NCI-H526 (cell line): ENCODE measurements at regions not wholly inside any gene's neighbourhood (a gene's known extent, or its start where the extent isn't known, plus 50 kb on each side); places are given as distances from the start of the nearest gene placed in this dataset.
"Not testable (repeated sequence)": the region's sequence is repeated elsewhere in the genome, so short reads cannot be mapped to it uniquely, and the experiment has no call there.

ENCODE experiments used
- DNase-seq, 2 experiments: peaks; one replicate each; lab custom pipeline; 2025; lab: John Stamatoyannopoulos, UW

DNA sequence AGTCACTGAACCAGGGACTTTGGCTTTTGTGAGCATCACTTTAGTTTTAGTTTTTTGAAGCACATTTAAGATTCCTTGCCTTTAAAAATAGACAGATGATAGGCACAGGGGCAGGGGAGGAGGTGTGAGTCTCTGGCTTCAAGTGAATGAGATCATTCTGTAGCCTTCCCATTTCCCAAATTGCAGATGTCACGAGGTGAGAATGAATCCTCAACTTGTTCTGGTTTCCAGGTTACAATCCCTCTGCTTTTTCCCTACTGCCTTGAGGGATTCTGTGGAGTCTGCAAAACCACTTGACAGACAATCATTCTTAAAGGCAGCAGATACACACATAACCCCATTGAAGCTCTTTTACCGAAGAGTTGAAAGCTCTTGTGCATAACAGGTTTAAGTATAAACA, 332.4 kb downstream of the DMAC1 start:
- DNase-seq = no peak

- no peak for DNase-seq
These were observed 337.8 kb downstream of the DMAC1 start for GRCh38 chr9:7461791-7462190.

GRCh38 chr9:7456793-7457530, 342.6 kb downstream of the DMAC1 start:
- no peak for DNase-seq

GRCh38 chr9:7456377-7456776, 343.2 kb downstream of the DMAC1 start:
- no peak for DNase-seq

GRCh38 chr9:7454624-7455023, 345.0 kb downstream of the DMAC1 start:
- DNase-seq = no peak

DNA sequence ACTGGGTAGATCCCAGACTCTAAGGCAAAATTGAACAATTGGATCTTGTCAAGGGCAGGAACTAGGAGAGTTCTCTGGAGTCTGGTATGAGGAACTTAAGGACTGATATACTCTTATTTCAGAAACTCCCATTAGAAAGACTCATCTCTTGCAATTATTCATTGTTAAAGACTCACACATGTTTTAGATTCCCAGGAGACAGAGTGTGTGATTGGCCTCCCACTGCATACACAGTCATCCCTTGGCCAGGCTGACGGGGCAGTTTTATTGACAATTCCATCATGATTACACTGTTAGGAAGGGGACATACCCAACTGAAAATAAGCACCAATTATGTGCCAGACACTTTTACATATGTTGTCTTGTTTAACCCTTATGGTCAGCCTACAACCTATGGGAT, 347.2 kb downstream of the DMAC1 start:
- no peak for DNase-seq

- no peak for DNase-seq
These were observed 348.5 kb downstream of the DMAC1 start for GRCh38 chr9:7451062-7451461.

DNA sequence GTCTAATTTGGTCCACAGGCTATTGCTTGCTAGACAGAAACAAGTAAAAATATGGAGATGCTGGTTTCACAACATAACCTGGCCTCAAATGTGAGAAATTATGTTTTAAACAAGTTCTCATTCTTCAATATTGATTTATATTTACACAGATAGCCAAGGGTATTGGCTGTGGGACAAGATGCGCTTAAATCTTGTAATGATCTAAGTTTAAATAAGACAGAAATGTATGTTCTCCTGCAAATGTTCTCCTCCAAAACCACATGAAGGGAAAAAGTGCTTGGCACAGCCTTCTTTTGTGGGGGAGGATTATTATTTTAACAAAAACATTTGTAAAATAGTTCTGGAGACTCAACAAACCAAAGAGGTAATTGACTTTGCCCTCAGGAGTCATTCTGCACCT, 356.0 kb downstream of the DMAC1 start:
- DNase-seq = no peak

DNA sequence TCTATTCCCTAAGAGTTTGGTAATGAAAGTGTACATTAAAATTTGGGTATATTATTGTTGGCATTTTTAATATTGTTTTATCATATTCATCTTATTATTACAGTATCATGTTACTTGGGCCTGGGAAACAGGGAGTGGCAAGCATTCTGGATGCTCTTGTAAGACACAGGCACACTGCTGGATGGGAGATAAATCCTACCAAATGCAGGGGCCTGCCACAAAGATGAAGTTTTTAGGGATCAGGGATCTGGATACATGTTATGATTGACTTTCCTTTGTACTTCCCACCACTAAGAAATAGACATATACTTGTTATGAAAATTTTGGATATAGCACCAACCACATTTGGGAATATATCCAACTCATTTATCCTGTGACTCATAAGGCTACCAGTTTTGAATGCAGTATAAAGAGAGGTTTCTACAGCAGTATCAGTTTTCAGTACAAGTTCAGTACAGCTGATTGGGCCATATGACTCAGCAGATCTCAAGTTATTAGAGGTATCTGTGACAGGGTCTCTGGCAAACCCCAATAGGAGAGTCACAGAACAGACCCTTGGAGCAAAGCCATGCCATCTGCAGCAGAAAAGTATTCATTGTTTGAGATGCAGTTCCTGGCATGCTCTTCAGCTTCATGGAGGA, 360.1 kb downstream of the DMAC1 start:
- DNase-seq = no peak

- no peak for DNase-seq
These were observed 362.8 kb downstream of the DMAC1 start for GRCh38 chr9:7436754-7437153.

GRCh38 chr9:7433508-7434292, 365.9 kb downstream of the DMAC1 start:
- DNase-seq = no peak

GRCh38 chr9:7432989-7433388, 366.6 kb downstream of the DMAC1 start:
- DNase-seq = no peak

GRCh38 chr9:7417397-7417796, 382.2 kb downstream of the DMAC1 start:
- not testable (repeated sequence) for DNase-seq

DNA sequence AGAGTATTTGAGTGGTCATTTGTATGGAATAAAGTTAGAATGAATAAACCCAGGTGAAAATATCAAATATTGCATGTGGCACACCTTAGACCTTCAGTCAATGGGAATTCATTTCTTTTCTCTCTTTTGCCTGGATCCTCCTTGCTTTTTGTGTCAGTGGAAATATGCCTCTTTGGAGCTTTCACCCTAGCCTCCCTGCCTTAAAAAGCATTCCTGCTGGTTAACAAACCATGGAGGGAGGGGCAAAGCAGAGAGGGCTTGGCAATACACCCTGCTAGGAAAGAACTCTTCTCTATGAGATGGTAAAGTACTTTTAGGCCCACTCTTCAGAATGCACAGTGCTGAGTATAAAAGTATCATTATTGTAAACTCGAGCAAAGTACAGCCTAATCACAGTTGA, 383.7 kb downstream of the DMAC1 start:
- DNase-seq = no peak

DNA sequence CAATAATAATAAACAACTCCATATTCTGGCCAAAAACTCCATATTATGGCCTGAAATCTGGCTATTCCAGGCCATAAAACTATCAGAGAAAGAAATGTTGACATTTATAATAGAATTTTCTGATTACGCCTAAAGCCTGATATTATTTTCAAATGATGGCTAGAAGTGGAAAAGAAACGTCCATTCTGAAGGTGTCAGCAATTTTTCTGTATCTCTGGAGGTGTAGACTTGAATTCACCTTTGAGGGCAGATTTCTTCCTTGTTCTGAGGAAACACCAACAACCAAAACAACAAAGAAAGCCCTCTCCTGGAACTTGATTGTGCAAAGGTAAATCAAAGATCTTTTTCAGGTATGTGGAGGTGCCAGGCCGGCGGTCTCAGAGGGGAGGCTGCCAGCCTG, 390.7 kb downstream of the DMAC1 start:
- no peak for DNase-seq

DNA sequence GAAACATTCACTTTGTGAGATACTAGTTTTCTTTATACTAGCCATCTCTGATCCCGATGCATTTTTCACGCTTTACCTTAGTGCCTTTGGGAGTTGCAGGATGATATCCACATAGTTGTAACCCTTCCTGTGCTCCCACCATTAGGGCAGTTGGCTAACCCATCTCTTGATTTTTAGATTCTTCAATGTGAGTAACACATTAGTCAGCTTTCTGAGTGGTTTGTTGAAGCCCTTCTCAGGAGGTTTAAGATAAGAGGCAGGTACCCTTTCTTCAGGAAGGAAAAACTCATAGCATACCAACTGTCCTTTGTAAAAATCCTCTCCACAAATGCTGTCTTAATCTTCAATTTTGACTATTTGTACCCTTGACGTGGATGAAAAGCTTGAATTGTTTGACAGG, 392.3 kb downstream of the DMAC1 start:
- no peak for DNase-seq

DNA sequence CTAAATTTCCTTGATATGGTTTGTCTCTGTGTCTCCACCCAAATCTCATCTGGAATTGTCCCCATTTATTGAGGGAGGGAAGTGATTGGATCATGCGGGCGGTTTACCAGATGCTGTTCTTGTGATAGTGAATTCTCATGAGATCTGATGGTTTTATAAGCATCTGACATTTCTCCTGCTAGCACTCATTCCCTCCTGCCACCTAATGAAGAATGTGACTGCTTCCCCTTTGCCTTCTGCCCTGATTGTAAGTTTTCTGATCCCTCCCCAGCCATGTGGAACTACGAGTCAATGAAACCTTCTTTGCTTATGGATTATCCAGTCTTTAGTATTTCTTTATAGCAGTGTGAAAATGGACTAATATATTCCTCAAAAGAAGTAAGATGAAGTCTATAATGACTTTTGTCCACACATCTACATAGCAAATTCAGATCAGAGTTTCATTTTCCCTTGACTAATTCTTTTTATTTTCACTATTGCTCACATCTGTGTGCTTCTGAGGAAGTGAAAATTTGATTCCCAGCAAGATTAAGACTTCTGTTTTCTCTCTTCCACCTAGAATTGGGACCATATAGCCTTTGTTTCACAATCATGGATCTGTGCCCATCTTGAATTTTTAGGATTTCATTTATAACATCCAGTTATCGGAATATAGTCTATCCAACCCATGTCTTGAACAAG, 393.5 kb downstream of the DMAC1 start:
- DNase-seq = no peak

- no peak for DNase-seq
These were observed 395.6 kb downstream of the DMAC1 start for GRCh38 chr9:7403839-7404487.

GRCh38 chr9:7403028-7403389, 396.6 kb downstream of the DMAC1 start:
- DNase-seq = no peak

GRCh38 chr9:7402334-7403027, 397.1 kb downstream of the DMAC1 start:
- no peak for DNase-seq

DNA sequence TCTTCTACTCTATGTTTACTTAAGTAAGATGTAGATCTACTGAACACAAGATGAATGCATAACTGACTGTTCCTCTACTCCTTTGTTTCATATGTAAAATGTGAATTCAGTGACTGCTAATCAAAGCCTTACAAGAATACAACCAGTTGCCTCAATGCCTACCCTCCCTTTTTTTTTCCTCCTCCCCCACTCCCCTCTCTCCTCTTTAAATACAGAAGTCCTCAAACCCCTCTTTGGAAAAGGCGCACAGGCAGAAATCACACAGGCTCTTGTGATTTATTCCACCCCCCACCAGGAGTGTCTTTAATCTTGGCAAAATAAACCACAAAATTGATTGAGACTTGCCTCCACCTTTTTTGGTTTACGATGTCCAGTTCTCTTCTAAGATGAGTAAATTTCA, 398.5 kb downstream of the DMAC1 start:
- no peak for DNase-seq
